Adrenal gland (tissue), 5 donors: ENCODE measurements at regions not wholly inside any gene's neighbourhood (a gene's known extent, or its start where the extent isn't known, plus 50 kb on each side); places are given as distances from the start of the nearest gene placed in this dataset.

Experiments
- POLR2A ChIP-seq, 2 donors: fragments of 450-650 bp; IDR thresholded peaks; one replicate each; pipeline ENCODE4 v1.6.1; 2017; ENCODE audit warnings: antibody characterized with exemption in 2 of 2, mild to moderate bottlenecking in 2 of 2, moderate library complexity in 1 of 2
- TF ChIP-seq, protein P1 (sequence below), 6 experiments: fragments of 450-650 bp in 4 of 6; fragments of 200-600 bp in 2 of 6; sonication (generic) in 1 of 6; IDR thresholded peaks; 1 replicate in 5 of 6; 2 replicates in 1 of 6; pipeline versions ENCODE4 v1.5.1 to v1.8.0; 2016 to 2021; ENCODE audit warnings: antibody characterized with exemption in 6 of 6, mild to moderate bottlenecking in 2 of 6, moderate library complexity in 1 of 6
- donor health status: DM: no; HTN: no; CAD: no.

- TF ChIP-seq, protein P1, sequence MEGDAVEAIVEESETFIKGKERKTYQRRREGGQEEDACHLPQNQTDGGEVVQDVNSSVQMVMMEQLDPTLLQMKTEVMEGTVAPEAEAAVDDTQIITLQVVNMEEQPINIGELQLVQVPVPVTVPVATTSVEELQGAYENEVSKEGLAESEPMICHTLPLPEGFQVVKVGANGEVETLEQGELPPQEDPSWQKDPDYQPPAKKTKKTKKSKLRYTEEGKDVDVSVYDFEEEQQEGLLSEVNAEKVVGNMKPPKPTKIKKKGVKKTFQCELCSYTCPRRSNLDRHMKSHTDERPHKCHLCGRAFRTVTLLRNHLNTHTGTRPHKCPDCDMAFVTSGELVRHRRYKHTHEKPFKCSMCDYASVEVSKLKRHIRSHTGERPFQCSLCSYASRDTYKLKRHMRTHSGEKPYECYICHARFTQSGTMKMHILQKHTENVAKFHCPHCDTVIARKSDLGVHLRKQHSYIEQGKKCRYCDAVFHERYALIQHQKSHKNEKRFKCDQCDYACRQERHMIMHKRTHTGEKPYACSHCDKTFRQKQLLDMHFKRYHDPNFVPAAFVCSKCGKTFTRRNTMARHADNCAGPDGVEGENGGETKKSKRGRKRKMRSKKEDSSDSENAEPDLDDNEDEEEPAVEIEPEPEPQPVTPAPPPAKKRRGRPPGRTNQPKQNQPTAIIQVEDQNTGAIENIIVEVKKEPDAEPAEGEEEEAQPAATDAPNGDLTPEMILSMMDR (IDR thresholded peaks at IDR 0.05) = no peak
- no peak for TF ChIP-seq POLR2A (IDR thresholded peaks at IDR 0.05)
Observed at GRCh38 chr7:155222573-155222972, 75.1 kb upstream of the INSIG1 start.
